GM23338 (cell line): ENCODE measurements at regions not wholly inside any gene's neighbourhood (a gene's known extent, or its start where the extent isn't known, plus 50 kb on each side); places are given as distances from the start of the nearest gene placed in this dataset.

ENCODE experiments used
- ATAC-seq: fragments of 200-7000 bp; cut with Tn5 transposase; 3 replicates; pipeline ENCODE4 v1.9.1; 2020
- DNase-seq: peaks from one replicate; pipeline ENCODE4 v3.0.0-alpha.2; 2015; ENCODE audit warnings: low spot score
- H2AFZ ChIP-seq: fragments of 200-600 bp; sonication (generic); 2 replicates; pipeline ENCODE4 v1.8.0; 2016; ENCODE audit warnings: antibody characterized with exemption, mild to moderate bottlenecking, moderate library complexity
- H3F3A ChIP-seq: fragments of 200-600 bp; sonication (generic); replicated peaks from 2 replicates; pipeline ENCODE4 v1.8.0; 2017; ENCODE audit warnings: antibody characterized with exemption, mixed run types, low read depth
- H3K27ac ChIP-seq: fragments of 200-600 bp; sonication (generic); 2 replicates; pipeline ENCODE4 v1.6.1; 2016; ENCODE audit warnings: low read depth
- H3K27me3 ChIP-seq: fragments of 200-600 bp; sonication (generic); 2 replicates; pipeline ENCODE4 v1.8.0; 2016; ENCODE audit warnings: mild to moderate bottlenecking, mixed run types, moderate library complexity; ENCODE audit not compliant: insufficient read depth
- H3K36me3 ChIP-seq: fragments of 200-600 bp; sonication (generic); 2 replicates; pipeline ENCODE4 v1.8.0; 2016; ENCODE audit warnings: mild to moderate bottlenecking; ENCODE audit not compliant: insufficient read depth
- H3K4me1 ChIP-seq: fragments of 200-600 bp; sonication (generic); 2 replicates; pipeline ENCODE4 v1.8.0; 2016; ENCODE audit warnings: mild to moderate bottlenecking, moderate library complexity; ENCODE audit not compliant: insufficient read depth
- H3K4me2 ChIP-seq: fragments of 200-600 bp; sonication (generic); 2 replicates; pipeline ENCODE4 v1.7.1; 2017; ENCODE audit warnings: mixed run types
- H3K4me3 ChIP-seq: fragments of 200-600 bp; sonication (generic); 2 replicates; pipeline ENCODE4 v1.6.1; 2016; ENCODE audit warnings: mixed run types
- H3K79me2 ChIP-seq: fragments of 200-600 bp; sonication (generic); replicated peaks from 2 replicates; pipeline ENCODE4 v1.8.0; 2017; ENCODE audit warnings: mild to moderate bottlenecking; ENCODE audit not compliant: insufficient read depth
- H3K9me2 ChIP-seq: fragments of 200-600 bp; sonication (generic); 2 replicates; pipeline ENCODE4 v1.8.0; 2017; ENCODE audit not compliant: insufficient read depth
- H4K20me1 ChIP-seq: fragments of 200-600 bp; sonication (generic); replicated peaks from 2 replicates; pipeline ENCODE4 v1.8.0; 2017; ENCODE audit warnings: mild to moderate bottlenecking; ENCODE audit not compliant: insufficient read depth
- H3K27ac Mint-ChIP-seq: 2 replicates; pipeline ENCODE4 v1.8.0; 2020; ENCODE audit warnings: inconsistent platforms, mild to moderate bottlenecking, moderate library complexity, mixed read lengths
- H3K27me3 Mint-ChIP-seq: 3 replicates; pipeline ENCODE4 v1.8.0; 2022; ENCODE audit warnings: low read depth, mild to moderate bottlenecking, moderate library complexity, mixed read lengths, inconsistent platforms; ENCODE audit not compliant: insufficient read depth, poor library complexity
- H3K36me3 Mint-ChIP-seq: 3 replicates; pipeline ENCODE4 v1.8.0; 2021; ENCODE audit warnings: low read depth, mild to moderate bottlenecking, inconsistent platforms, moderate library complexity, mixed read lengths
- H3K4me1 Mint-ChIP-seq: 3 replicates; pipeline ENCODE4 v1.8.0; 2020; ENCODE audit warnings: mild to moderate bottlenecking, inconsistent platforms, mixed read lengths
- H3K4me3 Mint-ChIP-seq: 3 replicates; pipeline ENCODE4 v1.8.0; 2021; ENCODE audit warnings: moderate library complexity, mild to moderate bottlenecking, inconsistent platforms, mixed read lengths
- H3K9me3 Mint-ChIP-seq: 3 replicates; pipeline ENCODE4 v1.8.0; 2020; ENCODE audit warnings: moderate library complexity, mild to moderate bottlenecking, inconsistent platforms, mixed read lengths
- EZH2phosphoT487 ChIP-seq: fragments of 200-600 bp; sonication (generic); IDR thresholded peaks from one replicate; pipeline ENCODE4 v1.8.1; 2018; ENCODE audit warnings: antibody characterized with exemption; ENCODE audit not compliant: unreplicated experiment
- JUNB ChIP-seq: IDR thresholded peaks from one replicate; pipeline ENCODE4 v1.6.1; 2016; ENCODE audit warnings: antibody characterized with exemption; ENCODE audit not compliant: unreplicated experiment
- NANOG ChIP-seq: IDR thresholded peaks from 2 replicates; pipeline ENCODE4 v1.6.1; 2016; ENCODE audit warnings: antibody characterized with exemption, borderline replicate concordance
- STAT1 ChIP-seq: IDR thresholded peaks from one replicate; pipeline ENCODE4 v1.6.1; 2016; ENCODE audit warnings: antibody characterized with exemption; ENCODE audit not compliant: unreplicated experiment
- ZNF114 ChIP-seq: fragments of 250-450 bp; sonication (Bioruptor Pico); IDR thresholded peaks from 2 replicates; pipeline ENCODE4 v1.5.0; 2020; ENCODE audit warnings: mild to moderate bottlenecking, moderate library complexity
- ZNF331 ChIP-seq: fragments of 250-450 bp; sonication (Bioruptor Pico); IDR thresholded peaks from 2 replicates; pipeline ENCODE4 v1.5.0; 2020; ENCODE audit warnings: low read depth, mild to moderate bottlenecking, moderate library complexity
- TF ChIP-seq, protein P1 (sequence below): fragments of 250-450 bp; sonication (Bioruptor Pico); IDR thresholded peaks from 2 replicates; pipeline ENCODE4 v1.5.0; 2020; ENCODE audit warnings: mild to moderate bottlenecking, moderate library complexity
- TF ChIP-seq, protein P2 (sequence below): IDR thresholded peaks from one replicate; pipeline ENCODE4 v1.6.1; 2018; ENCODE audit warnings: antibody characterized with exemption; ENCODE audit not compliant: unreplicated experiment

DNA sequence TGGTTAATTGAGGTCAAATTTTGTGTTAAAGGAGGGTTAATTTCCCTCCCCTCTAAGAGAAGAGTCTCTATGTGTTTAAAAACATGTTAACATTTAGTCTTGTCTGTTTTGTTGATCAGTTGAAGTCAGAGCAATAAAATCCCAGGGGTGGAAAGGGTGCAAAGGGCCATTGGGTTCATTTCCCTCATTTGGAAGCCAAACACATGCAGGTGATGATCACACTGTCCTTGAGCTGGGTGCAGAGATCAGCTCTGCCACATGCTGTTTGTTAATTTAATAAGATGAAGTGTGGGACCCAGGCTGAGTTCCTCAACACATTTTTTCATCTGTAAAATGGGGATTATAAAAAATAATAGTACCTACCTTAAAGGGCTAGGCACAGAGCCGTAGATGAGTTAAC lies 260.9 kb downstream of the LPIN1 start (continued):
- TF ChIP-seq, protein P1, sequence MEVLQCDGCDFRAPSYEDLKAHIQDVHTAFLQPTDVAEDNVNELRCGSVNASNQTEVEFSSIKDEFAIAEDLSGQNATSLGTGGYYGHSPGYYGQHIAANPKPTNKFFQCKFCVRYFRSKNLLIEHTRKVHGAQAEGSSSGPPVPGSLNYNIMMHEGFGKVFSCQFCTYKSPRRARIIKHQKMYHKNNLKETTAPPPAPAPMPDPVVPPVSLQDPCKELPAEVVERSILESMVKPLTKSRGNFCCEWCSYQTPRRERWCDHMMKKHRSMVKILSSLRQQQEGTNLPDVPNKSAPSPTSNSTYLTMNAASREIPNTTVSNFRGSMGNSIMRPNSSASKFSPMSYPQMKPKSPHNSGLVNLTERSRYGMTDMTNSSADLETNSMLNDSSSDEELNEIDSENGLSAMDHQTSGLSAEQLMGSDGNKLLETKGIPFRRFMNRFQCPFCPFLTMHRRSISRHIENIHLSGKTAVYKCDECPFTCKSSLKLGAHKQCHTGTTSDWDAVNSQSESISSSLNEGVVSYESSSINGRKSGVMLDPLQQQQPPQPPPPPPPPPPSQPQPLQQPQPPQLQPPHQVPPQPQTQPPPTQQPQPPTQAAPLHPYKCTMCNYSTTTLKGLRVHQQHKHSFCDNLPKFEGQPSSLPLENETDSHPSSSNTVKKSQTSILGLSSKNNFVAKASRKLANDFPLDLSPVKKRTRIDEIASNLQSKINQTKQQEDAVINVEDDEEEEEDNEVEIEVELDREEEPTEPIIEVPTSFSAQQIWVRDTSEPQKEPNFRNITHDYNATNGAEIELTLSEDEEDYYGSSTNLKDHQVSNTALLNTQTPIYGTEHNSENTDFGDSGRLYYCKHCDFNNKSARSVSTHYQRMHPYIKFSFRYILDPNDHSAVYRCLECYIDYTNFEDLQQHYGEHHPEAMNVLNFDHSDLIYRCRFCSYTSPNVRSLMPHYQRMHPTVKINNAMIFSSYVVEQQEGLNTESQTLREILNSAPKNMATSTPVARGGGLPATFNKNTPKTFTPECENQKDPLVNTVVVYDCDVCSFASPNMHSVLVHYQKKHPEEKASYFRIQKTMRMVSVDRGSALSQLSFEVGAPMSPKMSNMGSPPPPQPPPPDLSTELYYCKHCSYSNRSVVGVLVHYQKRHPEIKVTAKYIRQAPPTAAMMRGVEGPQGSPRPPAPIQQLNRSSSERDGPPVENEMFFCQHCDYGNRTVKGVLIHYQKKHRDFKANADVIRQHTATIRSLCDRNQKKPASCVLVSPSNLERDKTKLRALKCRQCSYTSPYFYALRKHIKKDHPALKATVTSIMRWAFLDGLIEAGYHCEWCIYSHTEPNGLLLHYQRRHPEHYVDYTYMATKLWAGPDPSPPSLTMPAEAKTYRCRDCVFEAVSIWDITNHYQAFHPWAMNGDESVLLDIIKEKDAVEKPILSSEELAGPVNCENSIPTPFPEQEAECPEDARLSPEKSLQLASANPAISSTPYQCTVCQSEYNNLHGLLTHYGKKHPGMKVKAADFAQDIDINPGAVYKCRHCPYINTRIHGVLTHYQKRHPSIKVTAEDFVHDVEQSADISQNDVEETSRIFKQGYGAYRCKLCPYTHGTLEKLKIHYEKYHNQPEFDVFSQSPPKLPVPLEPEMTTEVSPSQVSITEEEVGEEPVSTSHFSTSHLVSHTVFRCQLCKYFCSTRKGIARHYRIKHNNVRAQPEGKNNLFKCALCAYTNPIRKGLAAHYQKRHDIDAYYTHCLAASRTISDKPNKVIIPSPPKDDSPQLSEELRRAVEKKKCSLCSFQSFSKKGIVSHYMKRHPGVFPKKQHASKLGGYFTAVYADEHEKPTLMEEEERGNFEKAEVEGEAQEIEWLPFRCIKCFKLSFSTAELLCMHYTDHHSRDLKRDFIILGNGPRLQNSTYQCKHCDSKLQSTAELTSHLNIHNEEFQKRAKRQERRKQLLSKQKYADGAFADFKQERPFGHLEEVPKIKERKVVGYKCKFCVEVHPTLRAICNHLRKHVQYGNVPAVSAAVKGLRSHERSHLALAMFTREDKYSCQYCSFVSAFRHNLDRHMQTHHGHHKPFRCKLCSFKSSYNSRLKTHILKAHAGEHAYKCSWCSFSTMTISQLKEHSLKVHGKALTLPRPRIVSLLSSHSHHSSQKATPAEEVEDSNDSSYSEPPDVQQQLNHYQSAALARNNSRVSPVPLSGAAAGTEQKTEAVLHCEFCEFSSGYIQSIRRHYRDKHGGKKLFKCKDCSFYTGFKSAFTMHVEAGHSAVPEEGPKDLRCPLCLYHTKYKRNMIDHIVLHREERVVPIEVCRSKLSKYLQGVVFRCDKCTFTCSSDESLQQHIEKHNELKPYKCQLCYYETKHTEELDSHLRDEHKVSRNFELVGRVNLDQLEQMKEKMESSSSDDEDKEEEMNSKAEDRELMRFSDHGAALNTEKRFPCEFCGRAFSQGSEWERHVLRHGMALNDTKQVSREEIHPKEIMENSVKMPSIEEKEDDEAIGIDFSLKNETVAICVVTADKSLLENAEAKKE, result no peak
- no peak for TF ChIP-seq NANOG

GRCh38 chr2:12008425-12009061 lies 262.1 kb downstream of the LPIN1 start:
- no peak for DNase-seq
- ATAC-seq, result no peak
- Histone ChIP-seq H3K36me3 (no peaks in the 10 kb centered on the region), H3K9me2 (0 out of 2 replicates have a peak, but pooled peaks cover 3% of the 10 kb centered on the region), H3K4me2 (no peak overlapping the region), H2AFZ (no peak overlapping the region), H3F3A (no peaks in the 10 kb centered on the region), H3K4me1 (no peaks in the 10 kb centered on the region), H3K27ac (no peak overlapping the region), H4K20me1 (no peaks in the 10 kb centered on the region), H3K4me3 (no peak overlapping the region), H3K79me2 (no peaks in the 10 kb centered on the region), H3K27me3 (no peaks in the 10 kb centered on the region)
- Mint-ChIP-seq H3K27me3 (peaks cover 2% of the 10 kb centered on the region), H3K27ac (no peak overlapping the region), H3K9me3 (no peaks in the 10 kb centered on the region; the same call in 2 of the 3 replicates), H3K4me3 (no peak overlapping the region), H3K36me3 (no peaks in the 10 kb centered on the region), H3K4me1 (peaks cover 11% of the 10 kb centered on the region; the same call in 2 of the 3 replicates)
- no peak for TF ChIP-seq EZH2phosphoT487
- TF ChIP-seq, protein P2, sequence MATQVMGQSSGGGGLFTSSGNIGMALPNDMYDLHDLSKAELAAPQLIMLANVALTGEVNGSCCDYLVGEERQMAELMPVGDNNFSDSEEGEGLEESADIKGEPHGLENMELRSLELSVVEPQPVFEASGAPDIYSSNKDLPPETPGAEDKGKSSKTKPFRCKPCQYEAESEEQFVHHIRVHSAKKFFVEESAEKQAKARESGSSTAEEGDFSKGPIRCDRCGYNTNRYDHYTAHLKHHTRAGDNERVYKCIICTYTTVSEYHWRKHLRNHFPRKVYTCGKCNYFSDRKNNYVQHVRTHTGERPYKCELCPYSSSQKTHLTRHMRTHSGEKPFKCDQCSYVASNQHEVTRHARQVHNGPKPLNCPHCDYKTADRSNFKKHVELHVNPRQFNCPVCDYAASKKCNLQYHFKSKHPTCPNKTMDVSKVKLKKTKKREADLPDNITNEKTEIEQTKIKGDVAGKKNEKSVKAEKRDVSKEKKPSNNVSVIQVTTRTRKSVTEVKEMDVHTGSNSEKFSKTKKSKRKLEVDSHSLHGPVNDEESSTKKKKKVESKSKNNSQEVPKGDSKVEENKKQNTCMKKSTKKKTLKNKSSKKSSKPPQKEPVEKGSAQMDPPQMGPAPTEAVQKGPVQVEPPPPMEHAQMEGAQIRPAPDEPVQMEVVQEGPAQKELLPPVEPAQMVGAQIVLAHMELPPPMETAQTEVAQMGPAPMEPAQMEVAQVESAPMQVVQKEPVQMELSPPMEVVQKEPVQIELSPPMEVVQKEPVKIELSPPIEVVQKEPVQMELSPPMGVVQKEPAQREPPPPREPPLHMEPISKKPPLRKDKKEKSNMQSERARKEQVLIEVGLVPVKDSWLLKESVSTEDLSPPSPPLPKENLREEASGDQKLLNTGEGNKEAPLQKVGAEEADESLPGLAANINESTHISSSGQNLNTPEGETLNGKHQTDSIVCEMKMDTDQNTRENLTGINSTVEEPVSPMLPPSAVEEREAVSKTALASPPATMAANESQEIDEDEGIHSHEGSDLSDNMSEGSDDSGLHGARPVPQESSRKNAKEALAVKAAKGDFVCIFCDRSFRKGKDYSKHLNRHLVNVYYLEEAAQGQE, result no peak
- no peak for TF ChIP-seq ZNF114 (CRISPR knock-in tag)
- TF ChIP-seq STAT1, result no peak
- no peak for TF ChIP-seq JUNB
- no peak for TF ChIP-seq ZNF331 (CRISPR knock-in tag)
